ENCODE measurements at regions not wholly inside any gene's neighbourhood (a gene's known extent, or its start where the extent isn't known, plus 50 kb on each side); places are given as distances from the start of the nearest gene placed in this dataset.
"Not testable (repeated sequence)": the region's sequence is repeated elsewhere in the genome, so short reads cannot be mapped to it uniquely, and the experiment has no call there.

DNA sequence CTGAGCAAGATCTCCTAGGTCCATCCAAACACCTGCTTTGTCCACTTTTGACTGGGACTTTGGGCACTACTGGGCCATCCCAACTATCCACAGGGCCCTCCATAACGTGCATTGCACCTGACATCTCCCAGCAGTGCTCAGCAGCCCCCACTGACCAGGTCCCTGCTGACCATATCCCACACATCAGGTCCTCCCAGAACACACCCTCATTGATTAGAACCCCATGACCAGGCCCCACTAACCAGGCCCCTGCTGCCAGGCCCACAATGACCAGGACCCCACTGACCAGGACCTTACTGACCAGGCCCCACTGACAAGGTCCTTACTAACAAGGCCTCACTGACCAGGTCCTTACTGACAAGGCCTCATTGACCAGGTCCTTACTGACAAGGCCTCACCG lies 93.9 kb upstream of the CTSV start:
- POLR2A ChIA-PET, result no interaction called here
- H3K36me3 ChIP-seq (ENCODE audit: control insufficient read depth in 2 of 2, insufficient read depth in 1 of 2, low read length in 2 of 2), result no peaks in the 10 kb centered on the region
- H3K27ac ChIP-seq (ENCODE audit: extremely low read depth, low read depth, low read length), result no peak overlapping the region
- H3K4me1 ChIP-seq (ENCODE audit: control insufficient read depth, insufficient read depth, low read length), result no peaks in the 10 kb centered on the region
- H3K9me3 ChIP-seq (ENCODE audit: control insufficient read depth, insufficient read depth, low read depth, low read length), result no peaks in the 10 kb centered on the region
- H3K4me3 ChIP-seq (ENCODE audit: low read depth, low read length), result no peak overlapping the region
- no peak for TF ChIP-seq ZBTB20 (tag by site-specific recombination; IDR thresholded peaks at IDR 0.05)
- no peak for TF ChIP-seq ZNF549 (tag by site-specific recombination; IDR thresholded peaks at IDR 0.05)
- TF ChIP-seq, protein P1, sequence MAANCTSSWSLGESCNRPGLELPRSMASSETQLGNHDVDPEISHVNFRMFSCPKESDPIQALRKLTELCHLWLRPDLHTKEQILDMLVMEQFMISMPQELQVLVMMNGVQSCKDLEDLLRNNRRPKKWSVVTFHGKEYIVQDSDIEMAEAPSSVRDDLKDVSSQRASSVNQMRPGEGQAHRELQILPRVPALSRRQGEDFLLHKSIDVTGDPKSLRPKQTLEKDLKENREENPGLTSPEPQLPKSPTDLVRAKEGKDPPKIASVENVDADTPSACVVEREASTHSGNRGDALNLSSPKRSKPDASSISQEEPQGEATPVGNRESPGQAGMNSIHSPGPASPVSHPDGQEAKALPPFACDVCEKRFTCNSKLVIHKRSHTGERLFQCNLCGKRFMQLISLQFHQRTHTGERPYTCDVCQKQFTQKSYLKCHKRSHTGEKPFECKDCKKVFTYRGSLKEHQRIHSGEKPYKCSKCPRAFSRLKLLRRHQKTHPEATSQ (tag by site-specific recombination; IDR thresholded peaks at IDR 0.05), result no peak
- no peak for TF ChIP-seq ZFP37 (tag by site-specific recombination; IDR thresholded peaks at IDR 0.05)
- no peak for TF ChIP-seq PATZ1 (tag by site-specific recombination; IDR thresholded peaks at IDR 0.05)
- no peak for TF ChIP-seq ZNF792 (tag by site-specific recombination; IDR thresholded peaks at IDR 0.05)
- no peak for TF ChIP-seq SP2 (tag by site-specific recombination; IDR thresholded peaks at IDR 0.05)
- TF ChIP-seq KLF10 (tag by site-specific recombination; IDR thresholded peaks at IDR 0.05), result no peak
- CTCF ChIA-PET, result no interaction called here

GRCh38 chr9:97130864-97131263 lies 91.9 kb upstream of the CTSV start:
- CTCF ChIA-PET; POLR2A ChIA-PET; H3K9me3 ChIP-seq (ENCODE audit: control insufficient read depth, insufficient read depth, low read depth, low read length); H3K27ac ChIP-seq (ENCODE audit: extremely low read depth, low read depth, low read length); H3K4me1 ChIP-seq (ENCODE audit: control insufficient read depth, insufficient read depth, low read length); H3K4me3 ChIP-seq (ENCODE audit: low read depth, low read length); H3K36me3 ChIP-seq (ENCODE audit: control insufficient read depth in 2 of 2, insufficient read depth in 1 of 2, low read length in 2 of 2): not testable (repeated sequence)

DNA sequence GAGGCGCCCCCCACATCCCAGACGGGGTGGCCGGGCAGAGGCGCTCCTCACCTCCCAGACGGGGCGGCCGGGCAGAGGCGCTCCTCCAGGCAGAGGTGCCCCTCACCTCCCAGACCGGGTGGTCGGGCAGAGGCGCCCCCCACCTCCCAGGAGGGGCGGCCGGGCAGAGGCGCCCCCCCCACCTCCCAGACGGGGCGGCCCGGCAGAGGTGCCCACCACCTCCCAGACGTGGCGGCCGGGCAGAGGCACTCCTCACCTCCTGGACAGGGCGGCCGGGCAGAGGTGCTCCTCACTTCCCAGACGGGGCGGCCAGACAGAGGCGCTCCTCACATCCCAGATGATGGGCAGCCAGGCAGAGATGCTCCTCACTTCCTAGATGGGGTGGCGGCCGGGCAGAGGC lies 91.4 kb upstream of the CTSV start:
- H3K27ac ChIP-seq (ENCODE audit: extremely low read depth, low read depth, low read length); POLR2A ChIA-PET; H3K36me3 ChIP-seq (ENCODE audit: control insufficient read depth in 2 of 2, insufficient read depth in 1 of 2, low read length in 2 of 2); CTCF ChIA-PET; H3K9me3 ChIP-seq (ENCODE audit: control insufficient read depth, insufficient read depth, low read depth, low read length); H3K4me1 ChIP-seq (ENCODE audit: control insufficient read depth, insufficient read depth, low read length); H3K4me3 ChIP-seq (ENCODE audit: low read depth, low read length): not testable (repeated sequence)

- Histone ChIP-seq H3K4me3 (ENCODE audit: low read depth, low read length) (no peak overlapping the region), H3K4me1 (ENCODE audit: control insufficient read depth, insufficient read depth, low read length) (no peaks in the 10 kb centered on the region), H3K36me3 (ENCODE audit: control insufficient read depth in 2 of 2, insufficient read depth in 1 of 2, low read length in 2 of 2) (no peaks in the 10 kb centered on the region), H3K9me3 (ENCODE audit: control insufficient read depth, insufficient read depth, low read depth, low read length) (no peaks in the 10 kb centered on the region), H3K27ac (ENCODE audit: extremely low read depth, low read depth, low read length) (no peak overlapping the region)
- CTCF ChIA-PET, result no interaction called here
- POLR2A ChIA-PET, result interaction anchor here (1.1 kb wide), 1 partner anchor 13 kb away, joined by 3 read pairs; no protein-coding TSS in a partner anchor
- TF ChIP-seq SCRT1 (tag by site-specific recombination; IDR thresholded peaks at IDR 0.05; ENCODE audit: borderline replicate concordance) (no peak), ZNF394 (tag by site-specific recombination; IDR thresholded peaks at IDR 0.05; ENCODE audit: borderline replicate concordance) (no peak), EGR2 (tag by site-specific recombination; IDR thresholded peaks at IDR 0.05; ENCODE audit: low read depth) (no peak), ZFP3 (tag by site-specific recombination; IDR thresholded peaks at IDR 0.05; ENCODE audit: low read depth) (no peak), ZNF776 (tag by site-specific recombination; IDR thresholded peaks at IDR 0.05; ENCODE audit: borderline replicate concordance) (no peak), ZNF555 (tag by site-specific recombination; conservative IDR thresholded peaks at IDR 0.05) (no peak), ZNF157 (tag by site-specific recombination; IDR thresholded peaks at IDR 0.05) (no peak), YY2 (tag by site-specific recombination; IDR thresholded peaks at IDR 0.05) (no peak), ZNF76 (tag by site-specific recombination; IDR thresholded peaks at IDR 0.05; ENCODE audit: borderline replicate concordance, low read depth) (no peak), ZEB2 (tag by site-specific recombination; IDR thresholded peaks at IDR 0.05) (no peak), ZNF416 (tag by site-specific recombination; IDR thresholded peaks at IDR 0.05) (no peak), ZNF112 (tag by site-specific recombination; IDR thresholded peaks at IDR 0.05) (no peak), ZNF843 (tag by site-specific recombination; IDR thresholded peaks at IDR 0.05) (no peak), ZNF629 (tag by site-specific recombination; IDR thresholded peaks at IDR 0.05) (no peak), ZNF521 (tag by site-specific recombination; IDR thresholded peaks at IDR 0.05) (no peak), ZNF354C (tag by site-specific recombination; IDR thresholded peaks at IDR 0.05; ENCODE audit: borderline replicate concordance, low read depth) (no peak)
Observed at GRCh38 chr9:97128919-97129318, 90.0 kb upstream of the CTSV start.
